DND-41 (cell line): ENCODE measurements at regions not wholly inside any gene's neighbourhood (a gene's known extent, or its start where the extent isn't known, plus 50 kb on each side); places are given as distances from the start of the nearest gene placed in this dataset.

Experiments
- ATAC-seq: fragments of 200-7000 bp; cut with Tn5 transposase; 3 replicates; pipeline ENCODE4 v1.9.1; 2021; ENCODE audit warnings: low read depth; ENCODE audit not compliant: insufficient read depth
- DNase-seq: peaks from one replicate; pipeline ENCODE4 v3.0.0-alpha.2; 2020
- H2AFZ ChIP-seq: 2 replicates; pipeline ENCODE4 v1.6.0; 2012; ENCODE audit warnings: low read depth, low read length
- H3K27ac ChIP-seq: 2 replicates; pipeline ENCODE4 v1.5.1; 2012; ENCODE audit warnings: low read length, inconsistent platforms
- H3K27me3 ChIP-seq: fragments of 200-600 bp; sonication (generic); 2 replicates; pipeline ENCODE4 v1.6.0; 2012; ENCODE audit warnings: low read length, mild to moderate bottlenecking, inconsistent platforms; ENCODE audit not compliant: insufficient read depth, poor library complexity
- H3K36me3 ChIP-seq: 2 replicates; pipeline ENCODE4 v1.5.1; 2012; ENCODE audit warnings: low read length, inconsistent platforms; ENCODE audit not compliant: insufficient read depth
- H3K4me1 ChIP-seq: 2 replicates; pipeline ENCODE4 v1.5.1; 2012; ENCODE audit warnings: mild to moderate bottlenecking, low read length; ENCODE audit not compliant: insufficient read depth
- H3K4me2 ChIP-seq: 2 replicates; pipeline ENCODE4 v1.6.0; 2012; ENCODE audit warnings: mild to moderate bottlenecking, moderate library complexity, low read length, inconsistent platforms; ENCODE audit not compliant: insufficient read depth
- H3K4me3 ChIP-seq, 2 experiments: fragments of 200-600 bp in 1 of 2; shearing (Covaris generic) in 1 of 2; 2 replicates each; pipeline ENCODE4 v1.5.1; 2012 to 2016; ENCODE audit warnings: inconsistent platforms in 2 of 2, low read length in 2 of 2, mild to moderate bottlenecking in 2 of 2, low read depth in 1 of 2, moderate library complexity in 1 of 2
- H3K79me2 ChIP-seq: 2 replicates; pipeline ENCODE4 v1.6.0; 2012; ENCODE audit warnings: low read length, inconsistent platforms; ENCODE audit not compliant: insufficient read depth
- H3K9ac ChIP-seq: 2 replicates; pipeline ENCODE4 v1.6.0; 2012; ENCODE audit warnings: low read depth, mild to moderate bottlenecking, inconsistent platforms, low read length, moderate library complexity
- H3K9me3 ChIP-seq: 2 replicates; pipeline ENCODE4 v1.5.1; 2012; ENCODE audit warnings: low read length, moderate library complexity, mild to moderate bottlenecking, inconsistent platforms; ENCODE audit not compliant: insufficient read depth, severe bottlenecking
- H4K20me1 ChIP-seq: 2 replicates; pipeline ENCODE4 v1.6.0; 2012; ENCODE audit warnings: low read length; ENCODE audit not compliant: insufficient read depth
- EZH2 ChIP-seq: IDR thresholded peaks from 3 replicates; pipeline ENCODE4 v1.6.1; 2012; ENCODE audit warnings: borderline replicate concordance, low read depth, mild to moderate bottlenecking, moderate library complexity, low read length, inconsistent platforms; ENCODE audit not compliant: severe bottlenecking
- TF ChIP-seq, protein P1 (sequence below): IDR thresholded peaks from 2 replicates; pipeline ENCODE4 v1.5.1; 2012; ENCODE audit warnings: borderline replicate concordance, low read length, moderate library complexity, mild to moderate bottlenecking; ENCODE audit not compliant: poor library complexity, severe bottlenecking; ENCODE audit errors: extremely low read depth

DNA sequence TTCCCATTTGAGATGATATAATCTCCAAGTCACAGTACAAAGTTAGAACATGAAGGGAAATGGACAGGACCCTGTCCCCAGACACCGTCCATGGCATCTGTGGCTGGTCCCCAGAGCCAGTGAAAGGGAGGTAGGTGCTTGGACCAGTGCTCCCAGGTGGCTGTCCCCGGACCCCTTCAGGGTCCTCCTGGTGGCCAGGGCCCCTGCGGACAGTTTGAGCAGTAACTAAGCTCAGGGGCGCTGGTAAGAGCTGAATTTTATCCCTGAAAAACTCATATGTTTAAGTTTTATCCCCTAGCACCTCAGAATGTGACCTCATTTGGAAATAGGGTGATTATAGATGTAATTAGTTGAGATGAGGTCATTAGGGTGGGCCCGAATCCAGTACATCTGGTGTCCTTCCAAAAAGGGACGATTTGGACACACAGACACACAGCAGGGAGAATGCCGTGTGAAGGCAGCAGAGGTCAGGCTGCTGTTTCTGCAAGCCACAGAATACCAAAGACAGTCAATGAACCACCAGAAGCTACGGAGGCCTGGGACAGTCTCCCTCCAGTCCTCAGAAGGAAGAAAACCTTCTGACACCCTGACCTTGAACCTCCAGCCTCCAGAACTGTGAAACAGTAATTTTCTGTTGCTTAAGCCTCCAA lies 185.0 kb downstream of the ATPSCKMT start:
- ATAC-seq (no peak), DNase-seq (no peak)
- Histone ChIP-seq H3K9ac (no peak overlapping the region), H4K20me1 (no peaks in the 10 kb centered on the region), H3K79me2 (no peaks in the 10 kb centered on the region), H3K4me2 (no peak overlapping the region), H3K36me3 (no peaks in the 10 kb centered on the region), H2AFZ (no peak overlapping the region), H3K27me3 (no peaks in the 10 kb centered on the region), H3K9me3 (no peaks in the 10 kb centered on the region), H3K4me1 (no peaks in the 10 kb centered on the region), H3K27ac (no peak overlapping the region), H3K4me3 (no peak overlapping the region)
- TF ChIP-seq EZH2, result no peak
- TF ChIP-seq, protein P1, sequence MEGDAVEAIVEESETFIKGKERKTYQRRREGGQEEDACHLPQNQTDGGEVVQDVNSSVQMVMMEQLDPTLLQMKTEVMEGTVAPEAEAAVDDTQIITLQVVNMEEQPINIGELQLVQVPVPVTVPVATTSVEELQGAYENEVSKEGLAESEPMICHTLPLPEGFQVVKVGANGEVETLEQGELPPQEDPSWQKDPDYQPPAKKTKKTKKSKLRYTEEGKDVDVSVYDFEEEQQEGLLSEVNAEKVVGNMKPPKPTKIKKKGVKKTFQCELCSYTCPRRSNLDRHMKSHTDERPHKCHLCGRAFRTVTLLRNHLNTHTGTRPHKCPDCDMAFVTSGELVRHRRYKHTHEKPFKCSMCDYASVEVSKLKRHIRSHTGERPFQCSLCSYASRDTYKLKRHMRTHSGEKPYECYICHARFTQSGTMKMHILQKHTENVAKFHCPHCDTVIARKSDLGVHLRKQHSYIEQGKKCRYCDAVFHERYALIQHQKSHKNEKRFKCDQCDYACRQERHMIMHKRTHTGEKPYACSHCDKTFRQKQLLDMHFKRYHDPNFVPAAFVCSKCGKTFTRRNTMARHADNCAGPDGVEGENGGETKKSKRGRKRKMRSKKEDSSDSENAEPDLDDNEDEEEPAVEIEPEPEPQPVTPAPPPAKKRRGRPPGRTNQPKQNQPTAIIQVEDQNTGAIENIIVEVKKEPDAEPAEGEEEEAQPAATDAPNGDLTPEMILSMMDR, result no peak

DNA sequence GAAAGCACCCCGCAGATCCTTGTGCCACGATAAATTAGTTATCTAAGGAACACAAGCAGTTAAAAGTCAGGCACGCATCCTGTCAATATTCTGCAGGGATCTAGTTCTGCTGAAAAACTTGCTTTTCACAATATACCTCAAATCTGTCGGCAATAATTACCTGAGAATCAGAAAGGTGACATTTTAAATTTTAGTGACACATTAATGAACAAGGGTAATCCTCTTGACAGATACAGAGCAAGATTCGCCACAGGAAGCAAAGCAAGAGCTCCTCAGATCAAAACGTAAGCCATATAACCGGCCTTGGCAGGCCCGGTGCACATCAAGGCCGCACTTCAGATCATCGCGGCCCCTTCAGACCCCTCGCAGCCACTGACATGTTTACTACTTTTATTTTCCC lies 185.7 kb downstream of the ATPSCKMT start:
- Histone ChIP-seq H3K27ac (no peak overlapping the region), H3K4me1 (no peaks in the 10 kb centered on the region), H3K9ac (no peak overlapping the region), H3K27me3 (no peaks in the 10 kb centered on the region), H2AFZ (no peak overlapping the region), H3K9me3 (no peaks in the 10 kb centered on the region), H3K4me3 (no peak overlapping the region), H4K20me1 (no peaks in the 10 kb centered on the region), H3K36me3 (no peaks in the 10 kb centered on the region), H3K79me2 (no peaks in the 10 kb centered on the region), H3K4me2 (no peak overlapping the region)
- ATAC-seq, result no peak
- TF ChIP-seq, protein P1, result no peak
- no peak for DNase-seq

DNA sequence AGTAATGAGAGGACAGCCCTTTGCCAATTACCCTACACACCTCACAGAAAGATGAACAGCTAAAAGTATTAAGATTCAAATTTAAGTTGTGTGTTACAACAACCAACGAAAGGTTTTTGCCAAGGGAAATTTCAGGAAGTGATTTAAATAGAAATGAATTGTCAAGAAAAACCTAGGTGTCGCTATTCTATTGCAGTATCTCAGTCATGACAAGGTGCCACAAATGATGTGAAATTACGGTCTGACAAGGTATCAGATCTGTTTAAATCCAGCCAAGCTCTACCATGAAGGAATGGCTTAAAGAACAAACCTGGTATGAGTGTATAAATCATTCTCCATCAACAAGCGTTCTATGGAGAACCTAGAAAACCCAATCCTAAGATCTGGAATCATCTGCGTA lies 189.7 kb downstream of the ATPSCKMT start:
- no peaks in the 10 kb centered on the region for H3K4me1 ChIP-seq
- no peaks in the 10 kb centered on the region for H3K79me2 ChIP-seq
- no peak overlapping the region for H2AFZ ChIP-seq
- H3K27ac ChIP-seq, result no peak overlapping the region
- H3K27me3 ChIP-seq, result no peaks in the 10 kb centered on the region
- H3K9me3 ChIP-seq, result no peaks in the 10 kb centered on the region
- H4K20me1 ChIP-seq, result no peaks in the 10 kb centered on the region
- TF ChIP-seq, protein P1, result no peak
- TF ChIP-seq EZH2, result no peak
- DNase-seq, result no peak
- no peak overlapping the region for H3K9ac ChIP-seq
- H3K4me2 ChIP-seq, result no peak overlapping the region
- no peaks in the 10 kb centered on the region for H3K36me3 ChIP-seq
- H3K4me3 ChIP-seq, result no peak overlapping the region
- ATAC-seq, result no peak

DNA sequence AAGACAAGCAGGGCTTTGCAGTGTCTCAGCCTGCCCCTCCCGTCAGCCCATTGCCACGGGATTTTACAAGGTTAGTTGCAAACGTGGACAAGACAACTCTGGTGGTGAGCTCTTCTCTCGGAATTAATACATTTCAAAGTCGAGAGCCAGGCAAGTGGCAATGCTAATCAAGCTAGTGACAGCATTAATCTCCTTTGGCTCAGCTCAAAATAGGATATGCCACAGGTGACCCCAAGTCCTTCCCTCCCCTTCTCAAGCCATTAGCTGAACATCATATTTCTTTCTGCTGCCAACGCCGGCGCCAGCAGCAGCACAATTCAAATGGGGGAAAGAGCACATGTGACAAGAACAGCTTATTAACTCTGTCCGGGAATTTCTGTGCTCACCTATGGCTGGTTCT lies 190.1 kb downstream of the ATPSCKMT start:
- Histone ChIP-seq H3K27me3 (no peaks in the 10 kb centered on the region), H3K9me3 (no peaks in the 10 kb centered on the region), H3K9ac (no peak overlapping the region), H3K4me1 (no peaks in the 10 kb centered on the region), H4K20me1 (no peaks in the 10 kb centered on the region), H2AFZ (no peak overlapping the region), H3K4me2 (no peak overlapping the region), H3K27ac (no peak overlapping the region), H3K4me3 (no peak overlapping the region), H3K36me3 (no peaks in the 10 kb centered on the region), H3K79me2 (no peaks in the 10 kb centered on the region)
- DNase-seq (no peak), ATAC-seq (no peak)
- TF ChIP-seq EZH2, result no peak
- TF ChIP-seq, protein P1, result no peak
